ENCODE measurements at regions not wholly inside any gene's neighbourhood (a gene's known extent, or its start where the extent isn't known, plus 50 kb on each side); places are given as distances from the start of the nearest gene placed in this dataset.

DNA sequence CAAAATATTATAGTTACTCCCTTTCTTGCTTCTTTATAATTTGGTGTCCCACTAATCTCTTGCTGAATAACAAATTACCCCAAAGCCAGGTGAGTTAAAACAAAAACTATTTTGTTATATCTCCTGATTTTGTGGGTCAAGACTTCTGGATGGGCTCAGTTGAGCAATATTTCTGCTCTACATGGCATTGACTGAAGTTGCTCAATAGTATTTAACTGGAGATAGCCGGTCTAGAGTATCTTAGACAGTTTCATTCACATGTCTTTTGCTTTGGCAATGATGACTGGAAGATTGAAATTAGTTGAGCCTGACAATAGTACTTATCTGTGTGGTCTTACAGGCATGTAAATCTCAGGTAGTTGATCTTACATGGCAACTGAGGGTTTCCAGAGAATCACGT lies 51.0 kb upstream of the TP63 start:
- H3K27ac ChIP-seq (ENCODE audit: low read depth in 1 of 2, low read length in 2 of 2), result no peak overlapping the region
- 67% methylated on average over 2 of the region's 2 CpGs for WGBS
- no peak for DNase-seq (ENCODE audit: low spot score)
- H3K4me3 ChIP-seq (ENCODE audit: low read depth in 1 of 3, low read length in 3 of 3), result no peak overlapping the region
- no peak overlapping the region for H3K9ac ChIP-seq (ENCODE audit: low read depth in 1 of 2, low read length in 2 of 2)
- TF ChIP-seq RXRA (IDR thresholded peaks at IDR 0.05) (peak in 1 of 2 donors; percentile 31), HNF4A (conservative IDR thresholded peaks at IDR 0.05) (peak in 1 of 2 donors; percentile 43), MAX (IDR thresholded peaks at IDR 0.05) (peak; percentile 20), RAD21 (IDR thresholded peaks at IDR 0.05) (peak in 1 of 2 donors; percentile 5)
- TF ChIP-seq, protein P1, sequence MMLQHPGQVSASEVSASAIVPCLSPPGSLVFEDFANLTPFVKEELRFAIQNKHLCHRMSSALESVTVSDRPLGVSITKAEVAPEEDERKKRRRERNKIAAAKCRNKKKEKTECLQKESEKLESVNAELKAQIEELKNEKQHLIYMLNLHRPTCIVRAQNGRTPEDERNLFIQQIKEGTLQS (IDR thresholded peaks at IDR 0.05), result no peak
- H3K4me1 ChIP-seq (ENCODE audit: control insufficient read depth in 4 of 4, insufficient read depth in 4 of 4, low read length in 3 of 4), result no peaks in the 10 kb centered on the region
- no peaks in the 10 kb centered on the region for H3K27me3 ChIP-seq (ENCODE audit: control insufficient read depth in 4 of 4, insufficient read depth in 4 of 4, low read length in 3 of 4)
- no peaks in the 10 kb centered on the region for H3K36me3 ChIP-seq (ENCODE audit: control insufficient read depth in 4 of 4, insufficient read depth in 3 of 4, low read depth in 1 of 4, low read length in 3 of 4)
- no peaks in the 10 kb centered on the region for H3K9me3 ChIP-seq (ENCODE audit: control insufficient read depth in 4 of 4, low read length in 3 of 4)

Measured in liver (tissue), 7 donors.